ENCODE measurements at regions not wholly inside any gene's neighbourhood (a gene's known extent, or its start where the extent isn't known, plus 50 kb on each side); places are given as distances from the start of the nearest gene placed in this dataset.

DNA sequence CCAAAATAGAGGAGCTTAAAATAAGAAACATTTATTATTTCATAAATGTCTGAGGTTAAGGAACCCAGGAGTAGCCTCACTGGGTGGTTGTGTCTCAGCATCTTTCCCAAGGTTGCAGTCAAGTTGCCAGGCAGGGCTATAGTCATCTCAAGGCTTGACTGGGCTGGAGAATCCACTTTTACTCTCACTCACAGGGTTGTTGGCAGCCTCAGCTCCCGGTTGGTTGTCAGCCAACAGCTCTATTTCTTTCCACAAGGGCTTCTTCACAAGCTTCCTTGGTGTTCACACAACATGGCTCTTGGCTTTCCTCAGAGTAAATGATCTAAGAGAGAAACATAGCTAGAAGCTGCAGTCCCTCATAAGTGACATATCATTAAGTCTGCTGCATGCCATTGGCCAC is 55.6 kb upstream of the TEX51 start:
- TF ChIP-seq, protein P1, sequence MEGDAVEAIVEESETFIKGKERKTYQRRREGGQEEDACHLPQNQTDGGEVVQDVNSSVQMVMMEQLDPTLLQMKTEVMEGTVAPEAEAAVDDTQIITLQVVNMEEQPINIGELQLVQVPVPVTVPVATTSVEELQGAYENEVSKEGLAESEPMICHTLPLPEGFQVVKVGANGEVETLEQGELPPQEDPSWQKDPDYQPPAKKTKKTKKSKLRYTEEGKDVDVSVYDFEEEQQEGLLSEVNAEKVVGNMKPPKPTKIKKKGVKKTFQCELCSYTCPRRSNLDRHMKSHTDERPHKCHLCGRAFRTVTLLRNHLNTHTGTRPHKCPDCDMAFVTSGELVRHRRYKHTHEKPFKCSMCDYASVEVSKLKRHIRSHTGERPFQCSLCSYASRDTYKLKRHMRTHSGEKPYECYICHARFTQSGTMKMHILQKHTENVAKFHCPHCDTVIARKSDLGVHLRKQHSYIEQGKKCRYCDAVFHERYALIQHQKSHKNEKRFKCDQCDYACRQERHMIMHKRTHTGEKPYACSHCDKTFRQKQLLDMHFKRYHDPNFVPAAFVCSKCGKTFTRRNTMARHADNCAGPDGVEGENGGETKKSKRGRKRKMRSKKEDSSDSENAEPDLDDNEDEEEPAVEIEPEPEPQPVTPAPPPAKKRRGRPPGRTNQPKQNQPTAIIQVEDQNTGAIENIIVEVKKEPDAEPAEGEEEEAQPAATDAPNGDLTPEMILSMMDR (conservative IDR thresholded peaks at IDR 0.05): no peak
- no peak for TF ChIP-seq ZFX (IDR thresholded peaks at IDR 0.05)

All from C4-2B (cell line).